NOMO-1 (cell line): ENCODE measurements at regions not wholly inside any gene's neighbourhood (a gene's known extent, or its start where the extent isn't known, plus 50 kb on each side); places are given as distances from the start of the nearest gene placed in this dataset.

ENCODE experiments used
- DNase-seq, 2 experiments: peaks; one replicate each; lab custom pipeline; 2025; ENCODE audit not compliant: unreplicated experiment in 2 of 2; lab: John Stamatoyannopoulos, UW

- no peak for DNase-seq
Measured at GRCh38 chr20:11814267-11814666, 103.4 kb upstream of the BTBD3 start.

DNA sequence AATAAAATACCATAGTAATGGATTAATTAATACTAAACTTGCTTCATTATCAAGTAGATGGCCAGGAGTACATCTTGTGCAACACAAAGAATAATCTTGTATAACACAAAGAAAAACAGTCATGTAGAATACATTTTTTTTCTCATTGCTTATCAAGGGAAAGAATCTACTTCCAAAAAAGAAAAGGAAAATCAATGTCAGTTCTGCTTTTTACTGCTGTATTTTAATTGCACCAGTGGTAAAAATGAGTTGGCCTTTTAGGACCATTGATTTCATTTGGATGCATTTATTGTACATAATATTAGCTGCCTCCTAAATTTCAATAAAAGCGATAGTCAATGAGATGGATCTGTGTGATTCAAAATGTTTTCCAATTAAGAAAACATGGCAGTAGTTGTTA lies 96.9 kb upstream of the BTBD3 start:
- DNase-seq, result no peak

- DNase-seq, result no peak
Measured at GRCh38 chr20:11822540-11822794, 95.2 kb upstream of the BTBD3 start.

- no peak for DNase-seq
Measured at GRCh38 chr20:11826334-11826733, 91.4 kb upstream of the BTBD3 start.

DNA sequence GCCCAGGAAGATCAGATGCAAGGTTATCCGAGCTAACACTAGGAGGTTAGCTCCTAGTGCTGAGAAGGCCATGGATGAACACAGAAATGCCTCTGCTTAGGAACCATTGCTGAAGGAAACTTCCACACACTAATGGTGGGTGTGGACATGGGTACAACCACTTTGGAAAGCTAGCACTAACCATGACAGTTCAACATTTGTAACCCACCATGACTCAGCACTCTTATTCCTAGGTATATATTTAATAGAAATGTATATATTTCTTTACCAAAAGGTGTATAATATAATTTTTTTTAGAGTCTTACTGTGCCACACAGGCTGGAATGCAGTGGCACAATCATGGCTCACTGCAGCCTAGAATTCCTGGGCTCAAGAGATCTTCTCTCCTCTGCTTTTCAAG lies 85.3 kb upstream of the BTBD3 start:
- DNase-seq, result no peak

DNA sequence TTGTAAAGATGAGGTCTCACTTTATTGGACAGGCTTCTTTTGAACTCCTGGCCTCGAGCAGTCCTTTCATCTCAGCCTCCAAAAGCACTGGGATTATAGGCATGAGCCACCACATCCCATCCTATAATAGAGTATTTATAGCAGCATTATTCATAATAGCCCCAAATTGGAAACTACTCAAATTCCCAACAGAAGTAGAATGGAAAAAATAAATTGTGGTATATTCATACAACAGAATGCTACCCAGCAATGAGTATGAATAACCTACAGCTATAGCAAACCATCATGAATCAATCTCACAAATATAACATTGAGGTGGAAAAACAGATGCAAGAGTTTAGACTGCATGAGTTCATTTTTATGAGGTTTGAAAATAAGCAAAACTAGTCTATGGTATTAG lies 84.8 kb upstream of the BTBD3 start:
- no peak for DNase-seq

GRCh38 chr20:11833825-11834224 lies 83.9 kb upstream of the BTBD3 start:
- DNase-seq, result no peak

GRCh38 chr20:11838076-11838636 lies 79.5 kb upstream of the BTBD3 start:
- no peak for DNase-seq

DNA sequence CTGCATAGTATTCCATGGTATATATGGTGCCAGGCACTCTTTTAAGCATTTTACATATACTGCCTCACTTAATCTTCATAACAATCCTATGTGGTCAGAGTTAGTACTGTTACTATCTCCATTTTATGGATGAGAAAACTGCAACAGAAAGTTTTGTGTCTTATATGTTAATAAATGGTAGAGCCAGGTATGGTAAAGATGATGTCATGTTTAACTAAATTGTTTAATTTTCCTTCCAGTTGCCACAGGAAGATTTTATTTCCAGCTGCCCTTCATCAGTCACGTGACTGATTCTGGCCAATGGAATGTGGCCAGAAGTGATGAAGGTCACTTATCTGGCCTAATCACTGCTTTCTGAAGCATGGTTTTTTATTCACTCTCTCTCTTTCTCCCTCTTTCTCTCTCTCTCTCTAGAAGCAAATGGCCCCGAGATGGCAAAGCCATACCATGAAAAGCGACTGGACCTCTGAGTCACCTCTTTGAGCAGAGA lies 75.7 kb upstream of the BTBD3 start:
- DNase-seq, result no peak

DNA sequence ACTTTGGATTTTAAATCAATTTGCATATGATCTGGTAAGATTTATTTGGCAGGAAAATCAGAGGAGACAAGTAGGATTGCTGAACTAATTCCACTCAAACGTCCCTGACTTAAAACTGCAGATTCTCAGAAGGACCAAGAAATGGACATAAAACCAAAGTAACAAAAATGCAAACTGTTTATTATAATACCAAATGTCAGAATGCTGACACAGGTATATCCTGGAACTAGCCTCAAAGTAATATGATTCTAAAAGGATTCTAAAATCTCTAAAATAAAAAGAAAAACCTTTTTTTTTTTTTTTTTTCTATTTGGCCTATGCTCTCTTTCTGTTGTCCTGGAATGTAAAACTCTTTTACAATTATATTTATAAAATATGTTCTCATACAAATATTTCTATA lies 74.4 kb upstream of the BTBD3 start:
- no peak for DNase-seq

DNA sequence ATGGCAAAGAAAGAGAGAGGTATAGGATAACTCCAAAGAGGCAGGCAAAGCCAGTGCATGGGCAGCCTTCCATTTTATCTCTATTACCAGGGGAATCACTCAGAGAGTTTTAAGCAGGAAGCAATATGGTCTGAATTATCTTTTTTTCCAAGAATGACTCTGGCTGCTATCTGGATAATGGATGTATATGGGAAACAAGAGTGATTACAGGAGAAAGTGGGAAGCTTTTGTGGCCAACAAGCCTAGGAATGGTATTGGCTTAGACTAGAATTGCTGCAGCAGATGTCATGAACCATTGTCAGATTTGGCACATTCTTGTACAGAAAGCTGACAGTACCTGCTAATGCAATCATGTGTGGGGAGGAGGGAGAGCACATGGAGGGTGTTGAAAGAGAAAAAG lies 73.0 kb upstream of the BTBD3 start:
- DNase-seq, result no peak

DNA sequence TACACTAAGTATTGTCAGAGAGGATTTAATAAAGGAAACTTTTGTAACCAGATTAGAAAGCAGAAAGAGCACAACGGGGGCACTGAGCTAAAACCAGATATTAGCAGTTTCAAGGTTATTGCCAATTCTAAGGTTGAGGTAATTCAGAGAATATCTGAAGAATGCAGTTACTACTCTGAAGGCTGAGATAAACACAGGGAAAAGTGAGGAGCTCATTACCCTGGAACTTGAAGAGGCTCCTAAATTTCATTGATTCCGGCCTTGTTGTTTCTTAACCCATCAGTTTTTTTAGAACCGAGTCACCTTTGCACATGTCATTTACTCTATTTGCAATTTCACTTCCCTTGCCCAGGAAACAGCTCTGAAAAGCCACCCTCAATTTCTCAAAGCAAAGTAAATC lies 72.4 kb upstream of the BTBD3 start:
- DNase-seq, result no peak

DNA sequence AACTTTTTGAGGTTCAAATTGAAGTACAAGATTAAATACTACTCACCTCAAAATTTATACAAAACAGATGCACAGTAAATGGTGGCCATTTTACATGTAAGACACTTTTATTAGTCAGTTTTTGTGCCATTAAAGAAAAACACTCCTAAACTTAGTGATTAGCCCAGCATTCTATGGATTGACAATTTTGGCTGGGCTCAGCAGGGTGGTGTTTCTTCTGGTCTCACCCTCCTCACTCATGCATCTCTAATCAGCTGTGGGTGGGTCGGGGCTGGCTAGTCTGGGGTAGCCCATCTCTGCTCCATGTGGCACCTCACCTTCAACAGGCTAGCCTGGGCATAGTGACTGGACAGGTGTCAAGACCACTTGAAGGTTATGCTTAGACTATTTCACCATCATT lies 71.6 kb upstream of the BTBD3 start:
- DNase-seq, result no peak

- DNase-seq, result no peak
Measured at GRCh38 chr20:11847827-11848226, 69.9 kb upstream of the BTBD3 start.

DNA sequence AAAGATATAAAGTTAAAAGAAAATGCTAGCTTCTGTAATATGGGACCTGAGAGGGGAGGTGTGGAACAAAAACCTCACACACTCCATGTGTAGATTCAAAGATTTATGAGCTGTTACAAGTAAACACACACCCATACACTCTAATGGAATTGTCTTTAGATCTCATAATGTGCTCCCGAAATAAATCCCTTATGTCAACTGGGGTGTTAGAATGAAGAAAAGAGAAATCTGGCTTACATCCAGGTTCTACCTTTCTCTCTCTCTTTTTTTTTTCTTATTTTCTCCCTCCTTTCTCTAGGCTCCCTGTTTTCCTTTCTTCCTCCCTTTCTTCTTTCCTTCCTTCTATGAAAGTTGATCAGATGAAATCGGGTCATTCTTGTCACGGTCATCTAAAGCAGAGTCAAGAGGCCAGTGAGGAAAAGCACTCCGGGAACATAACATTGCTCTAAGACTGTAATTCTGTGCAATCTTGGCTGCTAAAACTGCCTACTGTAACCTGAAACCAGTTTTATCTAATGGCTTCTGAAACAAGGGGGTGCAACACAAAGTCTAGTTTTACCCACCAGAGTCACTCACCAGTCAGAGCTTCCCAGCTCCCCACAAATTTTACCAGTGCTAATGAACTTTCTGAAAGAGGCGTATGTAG lies 68.3 kb upstream of the BTBD3 start:
- no peak for DNase-seq

DNA sequence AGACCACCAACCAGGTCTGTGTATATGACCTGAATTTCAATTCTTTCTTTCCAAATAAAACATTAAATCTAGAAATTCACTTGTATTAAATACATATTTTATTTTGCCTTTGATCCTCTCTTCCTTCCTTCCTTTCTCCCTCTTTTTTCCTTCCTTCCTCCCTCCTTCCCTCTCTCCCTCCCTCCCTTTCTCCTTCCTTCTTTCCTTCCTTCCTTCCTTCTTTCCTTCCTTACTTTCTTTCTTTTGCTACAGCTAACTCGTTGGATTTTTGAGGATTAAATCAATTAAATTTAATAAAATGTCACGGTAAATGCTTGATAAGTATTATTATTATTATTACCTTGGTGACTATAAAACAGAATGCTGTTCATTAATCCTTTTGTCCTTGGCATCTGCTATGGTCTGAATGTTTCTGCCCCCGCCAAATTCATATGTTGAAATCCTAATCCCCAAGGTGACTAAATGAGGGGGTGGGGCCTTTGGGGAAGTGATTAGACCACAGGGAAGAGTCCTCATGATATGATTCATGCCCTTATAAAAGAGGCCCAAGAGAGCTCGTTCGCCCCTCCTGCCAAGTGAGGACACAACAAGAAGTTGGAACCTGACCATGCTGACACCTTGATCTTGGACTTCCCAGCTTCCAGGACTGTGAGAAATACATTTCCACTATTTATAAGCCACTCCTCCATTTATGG lies 67.6 kb upstream of the BTBD3 start:
- peak in 1 of 2 experiments; percentile 18 for DNase-seq

DNA sequence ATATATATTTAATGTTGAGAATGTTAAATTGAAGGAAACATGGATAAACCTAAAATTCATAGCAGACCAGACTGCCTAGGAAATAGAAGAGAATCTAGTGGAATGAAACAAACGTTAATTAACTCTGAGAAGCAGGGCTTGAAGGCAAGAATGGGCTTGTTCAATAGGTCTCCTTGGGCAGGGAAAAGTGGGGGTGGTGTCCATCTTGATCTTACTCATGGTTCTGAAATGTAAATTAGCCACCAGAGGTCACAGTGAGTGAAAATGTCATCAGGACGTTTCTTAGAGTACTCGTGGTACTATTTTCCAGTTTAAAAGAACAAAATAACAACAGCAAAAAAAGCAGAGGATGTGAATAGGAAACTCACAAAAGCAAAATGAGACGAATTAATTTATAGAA lies 66.8 kb upstream of the BTBD3 start:
- DNase-seq, result no peak

- no peak for DNase-seq
Measured at GRCh38 chr20:11851646-11852045, 66.0 kb upstream of the BTBD3 start.

GRCh38 chr20:11852189-11852588 lies 65.5 kb upstream of the BTBD3 start:
- no peak for DNase-seq

DNA sequence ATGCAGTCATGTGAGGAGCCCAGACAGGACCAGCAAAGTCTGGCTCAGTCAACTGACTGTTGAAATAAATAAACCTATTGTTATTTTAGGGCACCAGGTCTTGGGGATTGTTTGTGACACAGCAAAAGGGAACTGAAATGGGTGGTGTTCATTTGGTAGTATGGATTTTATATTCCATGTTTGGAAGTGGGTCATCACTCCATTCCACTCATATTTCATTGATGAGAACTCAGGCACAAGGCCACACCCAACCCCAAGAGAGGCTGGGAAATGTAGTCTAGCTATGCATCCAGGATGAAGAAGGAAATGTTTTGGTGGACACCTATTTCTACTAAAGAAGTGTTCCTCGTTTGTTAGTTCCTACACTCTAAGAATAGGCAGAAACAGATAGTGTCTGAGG lies 64.9 kb upstream of the BTBD3 start:
- no peak for DNase-seq

DNA sequence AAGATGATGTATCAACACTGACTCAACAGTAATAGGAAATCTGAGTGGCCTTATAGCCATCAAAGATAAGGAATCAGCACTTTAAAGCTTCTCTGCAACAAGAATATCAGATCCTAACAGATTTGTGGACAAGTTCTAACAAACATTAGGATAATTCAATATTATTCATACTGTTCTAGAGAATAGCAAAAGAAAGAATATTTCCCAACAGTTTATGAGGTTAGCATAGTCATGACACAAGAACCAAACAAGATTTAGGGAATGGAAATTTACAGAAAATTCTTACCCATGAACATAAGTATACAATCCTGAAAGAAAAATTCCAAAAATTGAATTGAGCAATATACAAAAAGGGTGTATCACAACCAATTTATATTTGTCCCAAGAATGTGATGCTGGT lies 64.3 kb upstream of the BTBD3 start:
- DNase-seq, result no peak

- no peak for DNase-seq
Measured at GRCh38 chr20:11861479-11861878, 56.2 kb upstream of the BTBD3 start.
